ENCODE measurements at regions not wholly inside any gene's neighbourhood (a gene's known extent, or its start where the extent isn't known, plus 50 kb on each side); places are given as distances from the start of the nearest gene placed in this dataset.

- TF ChIP-seq, protein P1, sequence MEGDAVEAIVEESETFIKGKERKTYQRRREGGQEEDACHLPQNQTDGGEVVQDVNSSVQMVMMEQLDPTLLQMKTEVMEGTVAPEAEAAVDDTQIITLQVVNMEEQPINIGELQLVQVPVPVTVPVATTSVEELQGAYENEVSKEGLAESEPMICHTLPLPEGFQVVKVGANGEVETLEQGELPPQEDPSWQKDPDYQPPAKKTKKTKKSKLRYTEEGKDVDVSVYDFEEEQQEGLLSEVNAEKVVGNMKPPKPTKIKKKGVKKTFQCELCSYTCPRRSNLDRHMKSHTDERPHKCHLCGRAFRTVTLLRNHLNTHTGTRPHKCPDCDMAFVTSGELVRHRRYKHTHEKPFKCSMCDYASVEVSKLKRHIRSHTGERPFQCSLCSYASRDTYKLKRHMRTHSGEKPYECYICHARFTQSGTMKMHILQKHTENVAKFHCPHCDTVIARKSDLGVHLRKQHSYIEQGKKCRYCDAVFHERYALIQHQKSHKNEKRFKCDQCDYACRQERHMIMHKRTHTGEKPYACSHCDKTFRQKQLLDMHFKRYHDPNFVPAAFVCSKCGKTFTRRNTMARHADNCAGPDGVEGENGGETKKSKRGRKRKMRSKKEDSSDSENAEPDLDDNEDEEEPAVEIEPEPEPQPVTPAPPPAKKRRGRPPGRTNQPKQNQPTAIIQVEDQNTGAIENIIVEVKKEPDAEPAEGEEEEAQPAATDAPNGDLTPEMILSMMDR (IDR thresholded peaks at IDR 0.05) = no peak
- no peak for TF ChIP-seq POLR2A (IDR thresholded peaks at IDR 0.05)
Measured at GRCh38 chr9:12618956-12619355, 74.2 kb upstream of the TYRP1 start.

Data from body of pancreas (tissue), 4 donors.